CD4-positive, alpha-beta T cell (primary cell): ENCODE measurements at regions not wholly inside any gene's neighbourhood (a gene's known extent, or its start where the extent isn't known, plus 50 kb on each side); places are given as distances from the start of the nearest gene placed in this dataset.

Experiments used
- ATAC-seq: fragments of 200-7000 bp; cut with Tn5 transposase; one replicate; pipeline ENCODE4 v1.10.0; 2022; ENCODE audit warnings: mild to moderate bottlenecking; ENCODE audit not compliant: poor library complexity
- CTCF ChIA-PET: fragments of 350-600 bp; sonication (Branson Sonifier 250); formaldehyde crosslinking; loops from one replicate; lab custom pipeline; 2021; ENCODE audit warnings: antibody characterized with exemption, inconsistent platforms; lab: Charles Lee
- POLR2A ChIA-PET: fragments of 350-600 bp; sonication (Branson Sonifier 250); formaldehyde crosslinking; loops from one replicate; lab custom pipeline; 2021; ENCODE audit warnings: antibody characterized with exemption, inconsistent platforms; lab: Charles Lee
- DNase-seq, 14 experiments: peaks; one replicate each; pipeline ENCODE4 v3.0.0-alpha.2; 2013 to 2020; ENCODE audit warnings: mixed read lengths in 2 of 14
- H3K27ac ChIP-seq, 2 donors: one replicate each; pipeline versions ENCODE4 v1.5.1 to v1.7.0; 2013; ENCODE audit warnings: low read length in 2 of 2, low read depth in 1 of 2, mild to moderate bottlenecking in 1 of 2
- H3K27me3 ChIP-seq, 2 experiments: 1 replicate in 1 of 2; 2 replicates in 1 of 2; pipeline versions ENCODE4 v1.6.1 to v1.7.0; 2013; ENCODE audit warnings: low read length in 2 of 2, control low read depth in 1 of 2, mild to moderate bottlenecking in 1 of 2, moderate library complexity in 1 of 2; ENCODE audit not compliant: insufficient read depth in 2 of 2, control insufficient read depth in 1 of 2
- H3K36me3 ChIP-seq: one replicate; pipeline ENCODE4 v1.6.1; 2013; ENCODE audit warnings: low read length, control low read depth; ENCODE audit not compliant: insufficient read depth
- H3K4me1 ChIP-seq: one replicate; pipeline ENCODE4 v1.6.1; 2013; ENCODE audit warnings: low read length, control low read depth; ENCODE audit not compliant: insufficient read depth
- H3K4me3 ChIP-seq: one replicate; pipeline ENCODE4 v1.5.1; 2013; ENCODE audit warnings: mild to moderate bottlenecking, low read length, moderate library complexity
- H3K9me3 ChIP-seq, 2 experiments: 1 replicate in 1 of 2; 2 replicates in 1 of 2; pipeline versions ENCODE4 v1.6.1 to v1.7.0; 2013; ENCODE audit warnings: low read length in 2 of 2, mild to moderate bottlenecking in 2 of 2, control low read depth in 1 of 2, moderate library complexity in 1 of 2; ENCODE audit not compliant: control insufficient read depth in 1 of 2, insufficient read depth in 1 of 2
- H3K27ac Mint-ChIP-seq: one replicate; pipeline ENCODE4 v1.8.0; 2020; ENCODE audit warnings: mixed read lengths
- H3K27me3 Mint-ChIP-seq: one replicate; pipeline ENCODE4 v1.8.0; 2021; ENCODE audit warnings: mixed read lengths
- H3K36me3 Mint-ChIP-seq: one replicate; pipeline ENCODE4 v1.8.0; 2021; ENCODE audit warnings: low read depth, mixed read lengths
- H3K4me1 Mint-ChIP-seq: one replicate; pipeline ENCODE4 v1.8.0; 2021; ENCODE audit warnings: low read depth, mixed read lengths
- H3K4me3 Mint-ChIP-seq: one replicate; pipeline ENCODE4 v1.8.0; 2020; ENCODE audit warnings: mild to moderate bottlenecking, mixed read lengths
- H3K9me3 Mint-ChIP-seq: one replicate; pipeline ENCODE4 v1.8.0; 2020; ENCODE audit warnings: mixed read lengths
- intact Hi-C, 2 experiments: fragments of 100-400 bp; cut with DNase I in 1 of 2; cut with micrococcal nuclease in 1 of 2; formaldehyde crosslinking; loops; one replicate each; pipeline versions ENCODE4 v1.15.1 to v1.9.0; 2023 to 2025; cut with DNase I, micrococcal nuclease
- TF ChIP-seq, protein P1 (sequence below): fragments of 200-600 bp; IDR thresholded peaks from one replicate; pipeline ENCODE4 v1.8.0; 2022; ENCODE audit warnings: antibody characterized with exemption, mild to moderate bottlenecking

GRCh38 chr21:18764720-18765119 lies 361.1 kb upstream of the TMPRSS15 start:
- ChIA-PET POLR2A (no interaction called here), CTCF (no interaction called here)
- DNase-seq, result no peak
- no peaks in the 10 kb centered on the region for H3K4me1 ChIP-seq
- no peaks in the 10 kb centered on the region for H3K36me3 ChIP-seq
- H3K4me1 Mint-ChIP-seq, result no peaks in the 10 kb centered on the region
- H3K27ac Mint-ChIP-seq, result no peak overlapping the region
- H3K27me3 ChIP-seq, result no peaks in the 10 kb centered on the region
- intact Hi-C loops, result no loop called here
- H3K9me3 Mint-ChIP-seq, result peaks cover 15% of the 10 kb centered on the region
- ATAC-seq, result no peak
- H3K27ac ChIP-seq, result no peak overlapping the region
- H3K4me3 Mint-ChIP-seq, result no peak overlapping the region
- TF ChIP-seq, protein P1, sequence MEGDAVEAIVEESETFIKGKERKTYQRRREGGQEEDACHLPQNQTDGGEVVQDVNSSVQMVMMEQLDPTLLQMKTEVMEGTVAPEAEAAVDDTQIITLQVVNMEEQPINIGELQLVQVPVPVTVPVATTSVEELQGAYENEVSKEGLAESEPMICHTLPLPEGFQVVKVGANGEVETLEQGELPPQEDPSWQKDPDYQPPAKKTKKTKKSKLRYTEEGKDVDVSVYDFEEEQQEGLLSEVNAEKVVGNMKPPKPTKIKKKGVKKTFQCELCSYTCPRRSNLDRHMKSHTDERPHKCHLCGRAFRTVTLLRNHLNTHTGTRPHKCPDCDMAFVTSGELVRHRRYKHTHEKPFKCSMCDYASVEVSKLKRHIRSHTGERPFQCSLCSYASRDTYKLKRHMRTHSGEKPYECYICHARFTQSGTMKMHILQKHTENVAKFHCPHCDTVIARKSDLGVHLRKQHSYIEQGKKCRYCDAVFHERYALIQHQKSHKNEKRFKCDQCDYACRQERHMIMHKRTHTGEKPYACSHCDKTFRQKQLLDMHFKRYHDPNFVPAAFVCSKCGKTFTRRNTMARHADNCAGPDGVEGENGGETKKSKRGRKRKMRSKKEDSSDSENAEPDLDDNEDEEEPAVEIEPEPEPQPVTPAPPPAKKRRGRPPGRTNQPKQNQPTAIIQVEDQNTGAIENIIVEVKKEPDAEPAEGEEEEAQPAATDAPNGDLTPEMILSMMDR, result no peak
- H3K36me3 Mint-ChIP-seq, result no peaks in the 10 kb centered on the region
- H3K9me3 ChIP-seq, result peaks cover 0 to 13% of the 10 kb centered on the region in 2 experiments
- no peak overlapping the region for H3K4me3 ChIP-seq
- no peaks in the 10 kb centered on the region for H3K27me3 Mint-ChIP-seq

DNA sequence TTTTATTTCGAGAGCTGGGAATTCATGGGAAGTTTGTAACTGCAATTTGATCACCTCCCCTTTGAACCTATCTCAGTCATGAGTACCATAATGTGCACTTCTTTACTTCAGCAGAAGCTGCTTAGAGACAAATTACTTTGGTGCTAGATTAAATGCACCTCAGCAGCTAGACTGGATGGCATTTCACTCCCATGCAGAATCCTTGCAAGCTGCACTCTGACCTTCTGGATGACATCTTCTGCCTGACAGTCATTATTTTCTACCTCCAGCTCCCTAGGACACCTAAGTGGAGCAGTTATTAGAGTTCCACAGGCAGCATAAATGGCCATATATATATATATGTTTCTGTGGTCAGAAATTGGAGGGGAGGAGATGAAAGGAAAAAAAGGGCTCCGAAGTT lies 366.0 kb upstream of the TMPRSS15 start:
- H3K27me3 Mint-ChIP-seq, result no peaks in the 10 kb centered on the region
- no peak for ATAC-seq
- CTCF ChIA-PET, result no interaction called here

DNA sequence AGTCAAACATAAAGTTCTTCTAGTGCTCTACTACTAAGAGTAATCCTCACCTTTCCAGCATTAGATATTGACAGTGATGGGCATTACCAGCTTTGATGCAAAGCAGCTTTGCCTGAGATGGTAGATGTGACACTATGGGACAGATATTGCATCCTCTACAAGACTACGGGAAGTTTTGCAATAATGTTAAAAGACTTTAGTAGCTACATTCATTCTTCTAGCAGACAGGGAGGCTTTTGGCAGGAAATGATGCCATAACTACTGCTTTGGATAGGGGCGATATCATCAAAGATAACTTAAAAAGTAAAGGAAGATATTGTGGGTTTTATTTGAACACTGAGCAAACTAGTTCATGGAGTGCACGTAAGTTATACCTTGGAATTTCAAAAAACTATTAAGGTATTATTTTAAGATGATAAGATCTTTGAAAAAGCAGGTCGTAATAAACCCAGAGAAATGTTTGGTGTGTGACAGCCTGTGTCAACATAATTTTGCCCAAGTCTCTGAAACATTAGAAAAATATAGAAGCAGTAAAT lies 368.3 kb upstream of the TMPRSS15 start:
- Mint-ChIP-seq H3K4me1 (no peaks in the 10 kb centered on the region), H3K36me3 (no peaks in the 10 kb centered on the region), H3K4me3 (no peak overlapping the region), H3K27ac (no peak overlapping the region), H3K9me3 (peaks cover 5% of the 10 kb centered on the region), H3K27me3 (no peaks in the 10 kb centered on the region)
- H3K27ac ChIP-seq, result no peak overlapping the region
- no peak overlapping the region for H3K4me3 ChIP-seq
- intact Hi-C loops, result no loop called here
- TF ChIP-seq, protein P1, result no peak
- no peak for ATAC-seq
- POLR2A ChIA-PET, result no interaction called here
- CTCF ChIA-PET, result interaction anchor here (0.6 kb wide), 1 partner anchor 12 kb away, joined by 5 read pairs; no protein-coding TSS in a partner anchor
- peaks cover 0 to 3% of the 10 kb centered on the region in 2 experiments for H3K9me3 ChIP-seq
- DNase-seq, result no peak
- no peaks in the 10 kb centered on the region for H3K27me3 ChIP-seq
- no peaks in the 10 kb centered on the region for H3K36me3 ChIP-seq
- no peaks in the 10 kb centered on the region for H3K4me1 ChIP-seq

More for the DNA sequence above, 366.0 kb upstream of the TMPRSS15 start:
- Mint-ChIP-seq H3K27ac (no peak overlapping the region), H3K4me1 (no peaks in the 10 kb centered on the region), H3K36me3 (no peaks in the 10 kb centered on the region), H3K9me3 (peaks cover 14% of the 10 kb centered on the region), H3K4me3 (no peak overlapping the region)
- DNase-seq, result no peak
- Histone ChIP-seq H3K4me3 (no peak overlapping the region), H3K27ac (no peak overlapping the region), H3K9me3 (peaks cover 0 to 7% of the 10 kb centered on the region in 2 experiments), H3K4me1 (no peaks in the 10 kb centered on the region), H3K36me3 (no peaks in the 10 kb centered on the region), H3K27me3 (no peaks in the 10 kb centered on the region)
- TF ChIP-seq, protein P1, result no peak
- intact Hi-C loops, result no loop called here
- POLR2A ChIA-PET, result no interaction called here
